ENCODE measurements at regions not wholly inside any gene's neighbourhood (a gene's known extent, or its start where the extent isn't known, plus 50 kb on each side); places are given as distances from the start of the nearest gene placed in this dataset.
"Not testable (repeated sequence)": the region's sequence is repeated elsewhere in the genome, so short reads cannot be mapped to it uniquely, and the experiment has no call there.

GRCh38 chr20:54324041-54324440 is 116.2 kb downstream of the PFDN4 start:
- DNase-seq, result no peak

GRCh38 chr20:54324652-54325285 is 116.9 kb downstream of the PFDN4 start:
- no peak for DNase-seq

GRCh38 chr20:54335299-54335698 is 127.4 kb downstream of the PFDN4 start:
- no peak for DNase-seq

- DNase-seq, result no peak
Measured at GRCh38 chr20:54337144-54337543, 129.3 kb downstream of the PFDN4 start.

- DNase-seq, result no peak
Measured at GRCh38 chr20:54339093-54339492, 131.2 kb downstream of the PFDN4 start.

- no peak for DNase-seq
Measured at GRCh38 chr20:54340206-54340605, 132.3 kb downstream of the PFDN4 start.

DNA sequence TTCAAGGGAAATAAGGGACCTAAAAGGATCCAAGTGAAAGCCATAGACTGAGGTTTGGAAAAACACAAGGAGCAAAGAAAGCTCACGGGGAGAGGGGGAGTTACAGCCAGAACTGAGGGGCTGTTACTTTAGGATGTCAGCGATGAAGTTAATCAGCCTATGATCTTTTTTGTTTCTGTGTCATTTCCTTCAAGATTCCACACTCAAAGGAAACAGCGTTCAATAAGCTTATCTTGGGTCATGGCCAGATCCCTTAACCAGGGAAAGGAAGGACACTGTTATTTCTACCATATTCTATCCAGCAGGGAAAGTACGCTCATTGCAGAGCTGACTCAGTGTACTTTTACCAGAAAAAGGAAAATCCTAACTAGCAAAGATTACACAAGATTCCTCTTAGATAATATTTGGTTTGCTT is 132.8 kb downstream of the PFDN4 start:
- no peak for DNase-seq

DNA sequence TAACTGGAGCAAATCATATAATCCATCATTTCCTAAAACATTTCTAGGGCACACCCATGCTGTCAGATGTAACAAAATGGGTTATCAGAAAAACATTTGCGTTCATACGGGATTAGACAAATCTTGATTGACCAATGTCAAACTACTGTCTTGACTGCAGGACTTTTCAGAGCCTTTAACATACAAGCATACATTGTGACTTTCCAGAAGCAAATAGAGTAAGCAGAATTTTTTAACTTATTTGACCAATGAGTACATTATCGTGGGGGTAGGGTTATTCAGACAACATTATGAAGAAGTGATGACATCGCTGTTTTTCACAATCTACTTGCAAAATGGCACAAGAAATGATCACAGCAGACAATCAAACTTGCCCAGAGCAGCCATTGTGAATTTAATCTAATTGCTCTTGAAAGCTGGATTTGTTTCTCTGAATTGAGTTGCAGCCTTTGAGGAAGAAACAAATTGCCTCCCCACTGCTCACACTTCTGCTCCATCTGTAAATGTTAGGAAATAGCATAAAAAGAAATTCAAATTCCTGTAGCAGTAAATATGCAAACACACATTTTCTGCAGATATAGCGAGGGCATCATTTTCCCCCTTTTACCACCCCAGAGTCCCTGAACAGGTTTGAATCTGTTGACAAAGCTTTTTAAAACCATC is 133.0 kb upstream of the DOK5 start:
- DNase-seq, result no peak

DNA sequence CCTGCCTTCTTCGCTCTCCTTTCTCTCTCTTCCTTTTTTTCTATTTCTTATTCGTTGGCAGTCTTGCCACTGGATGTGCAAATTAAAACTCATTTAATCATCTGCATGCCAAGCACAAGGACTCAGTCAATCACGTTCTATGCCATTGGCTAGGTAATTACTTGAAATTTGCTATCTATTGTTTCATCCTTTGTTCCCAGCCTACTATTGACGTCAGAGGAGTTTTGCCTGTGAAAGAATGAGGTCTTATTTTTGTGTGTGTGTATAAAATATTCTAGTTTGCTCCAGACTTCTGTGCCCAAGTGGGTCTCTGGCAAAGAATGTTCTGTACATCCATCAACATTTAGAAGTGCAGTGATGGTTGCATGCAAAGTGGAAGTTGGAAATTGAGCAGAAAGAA is 132.3 kb upstream of the DOK5 start:
- DNase-seq, result no peak

DNA sequence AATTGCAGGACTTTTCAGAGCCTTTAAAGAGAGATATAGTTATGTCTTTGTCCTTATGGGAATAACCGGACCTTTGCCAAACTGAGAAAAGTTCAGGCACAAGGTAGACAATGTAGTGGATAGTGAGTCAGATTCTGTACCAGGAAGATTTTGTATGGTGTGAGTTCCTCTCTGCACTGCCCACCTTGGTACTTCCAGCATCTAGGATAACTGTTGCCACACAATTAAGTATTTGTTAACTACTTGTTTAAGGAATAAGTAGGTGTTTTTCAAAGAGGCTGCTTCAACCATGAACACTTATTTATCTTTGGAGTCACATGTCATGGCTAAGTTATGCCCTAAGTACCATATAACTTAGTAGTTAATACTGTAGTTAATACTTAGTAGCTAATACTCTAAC is 131.8 kb upstream of the DOK5 start:
- no peak for DNase-seq

DNA sequence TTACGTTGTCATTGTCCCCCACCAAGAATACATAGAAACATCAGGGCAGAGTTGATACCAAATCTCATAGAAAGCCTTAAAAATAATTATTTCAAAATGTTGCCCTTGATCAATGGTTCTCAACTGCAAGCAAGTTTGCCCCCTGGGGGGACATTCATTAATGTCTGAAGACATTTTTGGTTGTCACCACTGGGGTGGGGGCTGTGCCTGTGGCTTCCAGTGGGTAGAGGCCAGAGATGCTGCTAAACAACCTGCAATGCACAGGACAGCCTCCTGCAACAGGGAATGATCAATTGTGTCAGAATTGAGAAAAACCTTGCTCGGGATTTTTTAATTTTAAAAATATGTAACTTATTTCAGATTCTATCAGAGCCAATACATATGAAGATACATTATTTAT is 130.6 kb upstream of the DOK5 start:
- no peak for DNase-seq

GRCh38 chr20:54345301-54345724 is 130.1 kb upstream of the DOK5 start:
- no peak for DNase-seq

DNA sequence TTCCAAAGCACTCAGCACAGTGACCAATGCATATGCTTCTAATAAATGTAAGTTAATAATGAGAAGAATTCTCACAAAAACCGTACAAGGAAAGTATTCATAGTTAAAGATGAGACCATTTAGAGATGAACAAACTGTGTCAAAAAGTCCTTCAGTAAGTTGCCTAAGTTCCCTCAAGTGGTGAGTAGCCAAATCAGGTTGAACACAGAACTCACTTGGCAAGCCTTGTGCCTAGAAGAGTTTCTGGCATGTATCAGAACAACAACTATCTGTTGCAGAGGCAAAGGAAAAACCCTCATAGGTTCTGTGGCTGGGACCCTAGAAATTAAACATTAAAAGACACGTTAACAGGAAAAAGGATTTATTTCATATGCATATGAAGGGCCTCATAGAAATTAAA is 129.6 kb upstream of the DOK5 start:
- no peak for DNase-seq

- DNase-seq, result no peak
Measured at GRCh38 chr20:54346276-54346675, 129.1 kb upstream of the DOK5 start.

DNA sequence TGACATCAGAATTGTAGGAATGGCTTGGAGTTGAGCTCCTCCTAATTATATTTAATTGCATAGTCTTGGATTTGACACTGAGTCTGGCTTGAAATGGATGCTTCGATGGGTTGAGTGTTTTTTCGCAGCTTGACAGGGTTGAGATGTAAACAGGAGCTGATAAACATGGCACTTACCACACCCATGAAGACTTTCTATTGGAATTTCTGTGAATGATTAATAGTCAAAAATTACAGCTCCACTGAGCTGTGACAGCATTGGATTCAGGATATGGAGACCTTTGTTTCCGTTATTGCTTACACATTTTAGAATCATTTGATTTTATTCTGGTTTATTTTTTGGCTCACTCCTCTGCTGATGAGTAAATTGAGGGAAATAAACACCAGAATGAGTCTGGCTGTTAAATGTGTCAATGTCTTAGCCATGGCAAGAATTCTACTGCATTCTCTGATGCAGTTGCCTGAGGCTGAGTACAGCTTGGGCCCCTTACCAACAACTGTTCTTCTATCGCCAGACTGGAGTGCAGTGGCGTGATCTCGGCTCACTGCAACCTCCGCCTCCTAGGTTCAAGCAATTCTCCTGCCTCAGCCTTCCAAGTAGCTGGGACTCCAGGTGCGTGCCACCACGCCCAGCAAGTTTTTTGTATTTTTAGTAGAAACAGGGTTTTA is 128.1 kb upstream of the DOK5 start:
- peak in 1 of 56 donors; percentile 1 for DNase-seq

- DNase-seq, result no peak
Measured at GRCh38 chr20:54350415-54350814, 125.0 kb upstream of the DOK5 start.

GRCh38 chr20:54351371-54352136 is 123.8 kb upstream of the DOK5 start:
- no peak for DNase-seq

- not testable (repeated sequence) for DNase-seq
Measured at GRCh38 chr20:54352541-54352940, 122.9 kb upstream of the DOK5 start.

GRCh38 chr20:54353292-54353691 is 122.1 kb upstream of the DOK5 start:
- no peak for DNase-seq

- no peak for DNase-seq
Measured at GRCh38 chr20:54355631-54356280, 119.6 kb upstream of the DOK5 start.

GRCh38 chr20:54356801-54357200 is 118.6 kb upstream of the DOK5 start:
- DNase-seq, result no peak

- no peak for DNase-seq
Measured at GRCh38 chr20:54361475-54361874, 113.9 kb upstream of the DOK5 start.

Data from amygdala (tissue), 56 donors.